Brain microvascular endothelial cell (primary cell): ENCODE measurements at regions not wholly inside any gene's neighbourhood (a gene's known extent, or its start where the extent isn't known, plus 50 kb on each side); places are given as distances from the start of the nearest gene placed in this dataset.

Experiments
- DNase-seq: peaks from one replicate; pipeline ENCODE4 v3.0.0-alpha.2; 2020
- H3K27ac ChIP-seq: fragments of 250-450 bp; sonication (Bioruptor Pico); 2 replicates; pipeline ENCODE4 v1.5.1; 2020; ENCODE audit warnings: mild to moderate bottlenecking, moderate library complexity
- H3K27me3 ChIP-seq: fragments of 250-450 bp; sonication (Bioruptor Pico); replicated peaks from 2 replicates; pipeline ENCODE4 v1.5.1; 2020; ENCODE audit warnings: mild to moderate bottlenecking
- H3K36me3 ChIP-seq: fragments of 250-450 bp; sonication (Bioruptor Pico); replicated peaks from 2 replicates; pipeline ENCODE4 v1.5.1; 2020; ENCODE audit warnings: mild to moderate bottlenecking
- H3K4me3 ChIP-seq: 2 replicates; pipeline ENCODE4 v1.5.1; 2011; ENCODE audit warnings: low read depth, mild to moderate bottlenecking, control low read depth, low read length, moderate library complexity
- CTCF ChIP-seq: IDR thresholded peaks from 2 replicates; pipeline ENCODE4 v1.5.1; 2011; ENCODE audit warnings: low read depth, mild to moderate bottlenecking, moderate library complexity, low read length, control low read depth, inconsistent platforms; ENCODE audit errors: missing control alignments
- in situ Hi-C: cut with HindIII; loops from 2 replicates; pipeline ENCODE4 v1.10.0; 2017; ENCODE audit warnings: low sequenced_read_pairs, low pct_ligation_motif_present

GRCh38 chr13:21898459-21898858 lies 227.6 kb downstream of the FGF9 start:
- no peak overlapping the region for H3K4me3 ChIP-seq
- in situ Hi-C loops = no loop called here
- DNase-seq = no peak
- no peak overlapping the region for H3K27ac ChIP-seq
- no peaks in the 10 kb centered on the region for H3K27me3 ChIP-seq
- no peaks in the 10 kb centered on the region for H3K36me3 ChIP-seq
- TF ChIP-seq CTCF = no peak

DNA sequence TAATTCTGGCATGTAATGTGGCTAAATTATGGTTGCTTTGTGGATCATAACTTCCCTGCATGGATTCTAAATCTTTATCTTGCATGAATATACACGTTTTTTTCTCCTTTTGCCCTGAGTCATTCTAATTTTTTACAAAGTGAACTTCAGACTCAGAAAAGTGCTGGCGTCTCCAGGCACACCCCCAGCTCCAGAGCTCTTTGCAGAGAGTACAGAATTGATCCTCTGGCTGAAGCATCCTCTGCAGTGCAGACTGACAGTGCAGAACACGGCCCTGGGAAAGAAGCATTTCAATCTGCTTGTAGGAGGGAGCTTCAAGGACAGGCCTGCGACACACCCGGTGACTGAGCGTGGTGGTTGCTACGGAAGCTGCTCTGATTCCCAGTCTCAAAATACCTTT lies 228.1 kb downstream of the FGF9 start:
- Histone ChIP-seq H3K36me3 (no peaks in the 10 kb centered on the region), H3K27ac (no peak overlapping the region), H3K27me3 (no peaks in the 10 kb centered on the region), H3K4me3 (no peak overlapping the region)
- in situ Hi-C loops = no loop called here
- DNase-seq = no peak
- TF ChIP-seq CTCF = no peak

GRCh38 chr13:21901336-21901735 lies 230.5 kb downstream of the FGF9 start:
- H3K27me3 ChIP-seq = no peaks in the 10 kb centered on the region
- no peak for TF ChIP-seq CTCF
- no peak for DNase-seq
- in situ Hi-C loops = no loop called here
- H3K4me3 ChIP-seq = no peak overlapping the region
- H3K36me3 ChIP-seq = no peaks in the 10 kb centered on the region
- no peak overlapping the region for H3K27ac ChIP-seq

- no peak for DNase-seq
- no peaks in the 10 kb centered on the region for H3K27me3 ChIP-seq
- in situ Hi-C loops = no loop called here
- TF ChIP-seq CTCF = no peak
- no peaks in the 10 kb centered on the region for H3K36me3 ChIP-seq
- no peak overlapping the region for H3K27ac ChIP-seq
- no peak overlapping the region for H3K4me3 ChIP-seq
Observed at GRCh38 chr13:21901811-21902708, 231.2 kb downstream of the FGF9 start.

- Histone ChIP-seq H3K27ac (no peak overlapping the region), H3K36me3 (no peaks in the 10 kb centered on the region), H3K4me3 (no peak overlapping the region), H3K27me3 (no peaks in the 10 kb centered on the region)
- in situ Hi-C loops = no loop called here
- no peak for DNase-seq
- no peak for TF ChIP-seq CTCF
Observed at GRCh38 chr13:21902709-21903098, 231.8 kb downstream of the FGF9 start.

DNA sequence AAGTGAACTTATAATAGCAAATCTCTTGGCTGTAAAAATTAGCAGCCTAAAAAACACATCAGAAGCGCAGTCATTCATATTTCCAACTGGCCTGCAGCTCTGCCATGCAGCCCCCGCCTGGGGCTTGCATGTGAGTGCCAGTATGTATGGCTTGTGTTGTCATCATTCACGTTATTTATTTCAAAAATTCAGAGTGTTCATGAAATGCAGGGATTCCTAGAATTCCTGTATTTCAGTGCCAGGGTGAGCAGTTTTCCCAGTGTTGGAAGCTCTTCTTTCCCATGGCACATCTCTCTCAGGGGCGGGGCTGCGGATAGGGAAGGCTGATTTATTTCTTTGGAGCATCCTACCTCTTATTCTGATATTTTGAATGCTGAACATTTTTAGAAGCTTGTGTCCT lies 234.6 kb downstream of the FGF9 start:
- in situ Hi-C loops = no loop called here
- H3K36me3 ChIP-seq = no peaks in the 10 kb centered on the region
- H3K4me3 ChIP-seq = no peak overlapping the region
- no peak for TF ChIP-seq CTCF
- H3K27me3 ChIP-seq = no peaks in the 10 kb centered on the region
- no peak overlapping the region for H3K27ac ChIP-seq
- DNase-seq = no peak
